ENCODE measurements at regions not wholly inside any gene's neighbourhood (a gene's known extent, or its start where the extent isn't known, plus 50 kb on each side); places are given as distances from the start of the nearest gene placed in this dataset.

- DNase-seq (ENCODE audit: low spot score), result no peak
Observed at GRCh38 chr4:117326091-117326490, 240.7 kb upstream of the TRAM1L1 start.

GRCh38 chr4:117327491-117327890 lies 242.1 kb upstream of the TRAM1L1 start:
- no peak for DNase-seq (ENCODE audit: low spot score)

GRCh38 chr4:117328333-117328732 lies 243.0 kb upstream of the TRAM1L1 start:
- DNase-seq (ENCODE audit: low spot score), result no peak

GRCh38 chr4:117331817-117332216 lies 246.4 kb upstream of the TRAM1L1 start:
- DNase-seq (ENCODE audit: low spot score), result no peak

GRCh38 chr4:117334451-117335188 lies 249.2 kb upstream of the TRAM1L1 start:
- DNase-seq (ENCODE audit: low spot score), result no peak

- DNase-seq (ENCODE audit: low spot score), result no peak
Observed at GRCh38 chr4:117357437-117357836, 272.1 kb upstream of the TRAM1L1 start.

GRCh38 chr4:117357866-117358265 lies 272.5 kb upstream of the TRAM1L1 start:
- DNase-seq (ENCODE audit: low spot score), result no peak

- no peak for DNase-seq (ENCODE audit: low spot score)
Observed at GRCh38 chr4:117370944-117371668, 285.7 kb upstream of the TRAM1L1 start.

- DNase-seq (ENCODE audit: low spot score), result no peak
Observed at GRCh38 chr4:117375101-117375500, 289.7 kb upstream of the TRAM1L1 start.

GRCh38 chr4:117376692-117377091 lies 291.3 kb upstream of the TRAM1L1 start:
- no peak for DNase-seq (ENCODE audit: low spot score)

- no peak for DNase-seq (ENCODE audit: low spot score)
Observed at GRCh38 chr4:117378942-117379341, 293.6 kb upstream of the TRAM1L1 start.

GRCh38 chr4:117383468-117383867 lies 298.1 kb upstream of the TRAM1L1 start:
- no peak for DNase-seq (ENCODE audit: low spot score)

GRCh38 chr4:117385526-117385925 lies 300.1 kb upstream of the TRAM1L1 start:
- DNase-seq (ENCODE audit: low spot score), result no peak

GRCh38 chr4:117387072-117387471 lies 301.7 kb upstream of the TRAM1L1 start:
- DNase-seq (ENCODE audit: low spot score), result no peak

GRCh38 chr4:117400039-117400835 lies 314.9 kb upstream of the TRAM1L1 start:
- peak; percentile 53 for DNase-seq (ENCODE audit: low spot score)

- DNase-seq (ENCODE audit: low spot score), result no peak
Observed at GRCh38 chr4:117412661-117413060, 327.3 kb upstream of the TRAM1L1 start.

GRCh38 chr4:117417856-117418255 lies 332.5 kb upstream of the TRAM1L1 start:
- DNase-seq (ENCODE audit: low spot score), result no peak

- no peak for DNase-seq (ENCODE audit: low spot score)
Observed at GRCh38 chr4:117420948-117421347, 335.6 kb upstream of the TRAM1L1 start.

- no peak for DNase-seq (ENCODE audit: low spot score)
Observed at GRCh38 chr4:117421706-117422105, 336.3 kb upstream of the TRAM1L1 start.

GRCh38 chr4:117422297-117422696 lies 336.9 kb upstream of the TRAM1L1 start:
- peak; percentile 13 for DNase-seq (ENCODE audit: low spot score)

GRCh38 chr4:117425636-117426035 lies 340.3 kb upstream of the TRAM1L1 start:
- DNase-seq (ENCODE audit: low spot score), result no peak

- DNase-seq (ENCODE audit: low spot score), result no peak
Observed at GRCh38 chr4:117428536-117428935, 343.2 kb upstream of the TRAM1L1 start.

- DNase-seq (ENCODE audit: low spot score), result no peak
Observed at GRCh38 chr4:117429061-117429460, 343.7 kb upstream of the TRAM1L1 start.
